Subcutaneous abdominal adipose tissue (tissue), 5 donors: ENCODE measurements at regions not wholly inside any gene's neighbourhood (a gene's known extent, or its start where the extent isn't known, plus 50 kb on each side); places are given as distances from the start of the nearest gene placed in this dataset.

Experiments used
- H3K27ac ChIP-seq: one replicate; pipeline ENCODE4 v1.7.0; 2013; ENCODE audit warnings: low read depth, mild to moderate bottlenecking, inconsistent platforms, low read length, moderate library complexity
- H3K27me3 ChIP-seq, 5 donors: one replicate each; pipeline ENCODE4 v1.7.0; 2013; ENCODE audit warnings: low read length in 5 of 5, inconsistent platforms in 1 of 5; ENCODE audit not compliant: control insufficient read depth in 5 of 5, insufficient read depth in 4 of 5
- H3K36me3 ChIP-seq, 5 donors: one replicate each; pipeline ENCODE4 v1.7.0; 2013; ENCODE audit warnings: low read length in 5 of 5; ENCODE audit not compliant: control insufficient read depth in 5 of 5, insufficient read depth in 5 of 5
- H3K4me1 ChIP-seq, 5 donors: one replicate each; pipeline ENCODE4 v1.7.0; 2013; ENCODE audit warnings: low read length in 5 of 5, mild to moderate bottlenecking in 3 of 5, moderate library complexity in 1 of 5; ENCODE audit not compliant: control insufficient read depth in 5 of 5, insufficient read depth in 5 of 5
- H3K4me3 ChIP-seq, 5 donors: one replicate each; pipeline ENCODE4 v1.7.0; 2013; ENCODE audit warnings: low read length in 5 of 5, low read depth in 1 of 5
- H3K9ac ChIP-seq, 5 donors: one replicate each; pipeline ENCODE4 v1.7.0; 2013; ENCODE audit warnings: low read length in 5 of 5, mild to moderate bottlenecking in 4 of 5, moderate library complexity in 3 of 5
- H3K9me3 ChIP-seq, 5 donors: one replicate each; pipeline ENCODE4 v1.7.0; 2013; ENCODE audit warnings: low read length in 5 of 5; ENCODE audit not compliant: control insufficient read depth in 5 of 5
- donor health status: healthy.
- donor health status: healthy.
- donor health status: healthy.
- donor health status: healthy.
- donor health status: healthy.

DNA sequence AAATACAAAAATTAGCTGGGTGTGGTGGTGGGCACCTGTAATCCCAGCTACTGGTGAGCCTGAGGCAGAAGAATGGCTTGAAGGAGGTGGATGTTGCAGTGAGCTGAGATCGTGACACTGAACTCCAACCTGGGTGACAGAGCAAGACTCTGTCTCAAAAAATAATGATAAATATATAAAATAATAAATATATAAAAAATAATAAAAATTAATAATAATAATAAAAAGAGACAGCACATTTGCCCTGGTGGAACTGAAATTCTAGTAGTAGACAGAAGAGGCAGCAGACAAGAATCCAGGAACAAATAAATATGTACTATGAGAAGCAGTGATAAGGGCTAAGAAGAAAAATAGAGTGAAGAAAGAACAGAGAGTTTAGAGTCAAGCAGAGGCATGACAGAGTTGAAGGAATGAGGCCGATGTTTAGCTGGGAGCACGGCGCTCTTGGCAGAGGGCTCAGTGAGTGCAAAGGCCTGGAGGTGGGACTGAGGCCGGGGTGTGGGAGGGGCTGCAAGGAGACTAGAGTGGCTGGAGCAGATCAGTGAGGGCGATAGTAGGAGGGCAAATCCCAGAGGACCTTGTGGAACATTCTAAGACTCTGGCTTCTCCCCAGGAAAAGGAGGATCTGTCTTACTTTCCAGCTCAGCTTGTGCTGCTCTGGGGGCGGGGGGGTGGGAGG is 410.3 kb downstream of the MN1 start:
- Histone ChIP-seq H3K36me3 (no peaks in the 10 kb centered on the region), H3K9ac (no peak overlapping the region), H3K4me1 (peaks cover 0 to 12% (median 10%) of the 10 kb centered on the region in 5 donors), H3K27ac (no peak overlapping the region), H3K9me3 (no peaks in the 10 kb centered on the region), H3K4me3 (no peak overlapping the region), H3K27me3 (peaks cover 0 to under 1% (median 0%) of the 10 kb centered on the region in 5 donors)

DNA sequence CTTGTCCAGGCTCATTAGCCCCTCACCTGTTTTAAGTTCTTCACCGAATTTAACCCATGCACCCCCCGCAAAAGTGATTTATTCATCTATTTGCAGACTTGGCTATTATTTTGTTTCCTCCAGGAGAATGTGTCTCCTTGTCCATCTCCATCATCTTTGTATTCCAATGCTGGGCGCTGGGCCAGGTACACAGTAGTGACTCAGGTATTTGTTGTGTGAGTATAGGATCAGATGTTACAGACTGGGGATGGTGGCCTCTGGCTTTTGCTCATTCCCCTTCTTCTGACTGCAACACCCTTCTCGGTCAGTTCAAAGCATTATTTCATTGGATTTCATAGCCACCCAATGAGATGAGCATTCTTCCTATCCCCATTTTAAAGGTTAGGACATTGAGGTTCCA is 408.2 kb downstream of the MN1 start:
- peaks cover 4 to 24% (median 19%) of the 10 kb centered on the region in 5 donors for H3K4me1 ChIP-seq
- no peak overlapping the region for H3K27ac ChIP-seq
- no peak overlapping the region for H3K4me3 ChIP-seq
- H3K9me3 ChIP-seq = no peaks in the 10 kb centered on the region
- no peaks in the 10 kb centered on the region for H3K36me3 ChIP-seq
- no peak overlapping the region for H3K9ac ChIP-seq
- H3K27me3 ChIP-seq = no peaks in the 10 kb centered on the region

DNA sequence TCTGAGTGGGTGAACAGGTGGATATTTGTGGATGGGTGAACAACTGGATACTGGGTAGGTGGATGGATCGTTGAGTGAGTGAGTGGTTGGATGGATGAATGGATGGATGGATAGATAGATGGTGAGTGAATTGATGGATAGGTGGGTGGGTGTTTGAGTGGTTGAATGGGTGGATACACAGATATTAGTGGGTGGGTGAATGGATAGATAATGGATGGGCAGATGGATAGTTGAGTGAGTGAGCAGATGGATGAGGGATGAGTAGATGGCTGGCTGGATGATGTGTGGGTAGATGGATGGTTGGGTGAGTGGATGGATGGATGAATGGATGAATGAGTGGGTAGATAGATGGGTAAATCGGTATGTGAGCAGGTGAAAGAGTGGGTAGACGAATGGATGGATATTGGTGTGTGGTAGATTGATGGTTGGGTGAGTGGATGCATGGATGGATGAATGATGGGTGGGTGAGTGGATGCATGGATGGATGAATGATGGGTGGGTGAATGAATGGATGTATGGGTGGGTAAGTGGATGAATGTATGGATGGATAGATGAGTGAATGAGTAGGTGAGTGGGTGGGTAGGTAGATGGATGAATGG is 406.7 kb downstream of the MN1 start:
- no peaks in the 10 kb centered on the region for H3K36me3 ChIP-seq
- H3K27me3 ChIP-seq = no peaks in the 10 kb centered on the region
- H3K9ac ChIP-seq = no peak overlapping the region
- H3K4me3 ChIP-seq = no peak overlapping the region
- H3K9me3 ChIP-seq = no peaks in the 10 kb centered on the region
- peaks cover 4 to 31% (median 28%) of the 10 kb centered on the region in 5 donors for H3K4me1 ChIP-seq
- no peak overlapping the region for H3K27ac ChIP-seq

DNA sequence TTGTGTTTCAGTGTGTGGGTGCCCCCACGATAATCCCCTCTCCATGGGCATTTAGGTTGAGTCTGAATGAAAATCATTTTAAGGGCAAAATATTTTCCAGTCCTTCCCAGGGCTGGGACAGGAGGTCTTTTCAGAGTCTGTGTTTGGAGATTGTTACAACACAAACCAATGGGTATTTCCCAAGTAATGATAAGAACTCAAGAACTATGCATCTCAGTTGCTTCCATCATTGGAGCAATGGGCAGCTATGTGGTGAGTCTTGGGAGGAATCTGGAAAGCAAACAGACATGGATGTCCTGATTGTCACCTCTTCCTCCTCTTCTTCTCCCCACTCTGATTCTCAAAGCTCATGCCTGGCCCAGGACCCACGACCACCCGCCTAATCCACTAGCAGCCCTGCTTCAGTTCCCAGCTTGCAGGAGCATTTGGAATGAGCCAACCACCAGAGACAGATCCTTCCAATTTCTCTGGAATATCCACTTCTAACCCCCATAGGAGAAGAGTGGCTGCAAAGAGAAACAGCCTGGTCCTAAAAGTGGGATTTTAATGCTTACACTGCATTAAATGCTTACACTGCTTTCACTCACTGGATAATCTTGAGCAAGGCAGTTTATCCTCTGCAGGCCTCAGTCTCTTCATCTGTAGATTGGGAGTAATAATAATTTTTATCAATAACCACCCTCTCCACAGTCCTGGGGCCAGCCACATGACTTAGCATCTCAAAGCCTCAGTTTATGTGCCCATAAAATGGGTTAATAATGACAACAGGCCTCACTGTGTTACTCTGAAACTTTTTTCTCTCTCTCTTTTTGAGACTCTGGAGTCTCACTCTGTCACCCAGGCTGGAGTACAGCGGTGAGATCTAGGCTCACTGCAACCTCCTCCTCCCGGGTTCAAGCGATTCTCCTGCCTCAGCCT is 404.3 kb downstream of the MN1 start:
- no peaks in the 10 kb centered on the region for H3K36me3 ChIP-seq
- H3K27me3 ChIP-seq = no peaks in the 10 kb centered on the region
- H3K27ac ChIP-seq = peak overlapping the region; percentile 54
- H3K9me3 ChIP-seq = peaks cover 0 to 8% (median 0%) of the 10 kb centered on the region in 5 donors
- H3K4me3 ChIP-seq = no peak overlapping the region
- H3K4me1 ChIP-seq = peaks cover 0 to 21% (median 15%) of the 10 kb centered on the region in 5 donors
- no peak overlapping the region for H3K9ac ChIP-seq

DNA sequence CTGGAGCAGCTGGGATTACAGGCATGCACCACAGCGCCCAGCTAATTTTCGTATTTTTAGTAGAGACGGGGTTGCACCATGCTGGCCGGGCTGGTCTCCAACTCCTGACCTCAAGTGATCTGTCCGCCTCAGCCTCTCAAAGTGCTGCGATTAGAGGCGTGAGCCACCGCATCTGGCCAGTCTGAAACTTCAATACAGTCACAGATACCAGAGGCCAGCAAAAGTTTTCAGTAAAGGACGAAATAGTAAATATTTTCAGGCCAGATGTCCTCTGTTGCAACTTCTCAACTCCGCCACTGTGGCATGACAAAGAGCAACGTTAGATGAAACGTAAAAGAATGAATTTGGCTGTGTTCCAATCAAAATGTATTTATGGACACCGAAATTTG is 403.6 kb downstream of the MN1 start:
- no peaks in the 10 kb centered on the region for H3K27me3 ChIP-seq
- H3K4me1 ChIP-seq = peaks cover 0 to 21% (median 15%) of the 10 kb centered on the region in 5 donors
- H3K36me3 ChIP-seq = no peaks in the 10 kb centered on the region
- peaks cover 0 to 13% (median 5%) of the 10 kb centered on the region in 5 donors for H3K9me3 ChIP-seq
- peak overlapping the region; percentile 54 for H3K27ac ChIP-seq
- no peak overlapping the region for H3K4me3 ChIP-seq
- no peak overlapping the region for H3K9ac ChIP-seq

DNA sequence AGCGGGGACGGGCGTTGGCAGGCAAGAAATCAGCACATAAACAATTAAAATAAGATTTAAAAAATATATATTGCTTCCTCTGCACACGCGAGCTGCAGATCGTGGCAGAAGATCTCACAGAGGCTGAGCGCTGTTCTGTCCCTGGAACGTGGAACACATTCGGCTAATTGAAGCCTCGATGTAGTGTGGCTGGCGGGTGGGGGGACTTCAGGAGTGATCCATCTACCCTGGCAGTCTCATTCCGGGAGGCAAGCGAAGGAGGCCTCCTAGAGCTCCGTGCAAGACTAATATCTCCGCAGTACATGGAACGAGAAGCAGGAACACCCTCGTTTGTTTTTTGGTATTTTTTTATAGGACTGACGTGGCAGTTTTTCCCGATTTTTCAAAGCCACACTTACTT is 402.4 kb downstream of the MN1 start:
- Histone ChIP-seq H3K4me1 (peaks cover 0 to 21% (median 15%) of the 10 kb centered on the region in 5 donors), H3K4me3 (peak overlapping the region in 1 of 5 donors; percentile 13), H3K27me3 (no peaks in the 10 kb centered on the region), H3K27ac (no peak overlapping the region), H3K9ac (no peak overlapping the region), H3K36me3 (no peaks in the 10 kb centered on the region), H3K9me3 (peaks cover 0 to 15% (median 7%) of the 10 kb centered on the region in 5 donors)

DNA sequence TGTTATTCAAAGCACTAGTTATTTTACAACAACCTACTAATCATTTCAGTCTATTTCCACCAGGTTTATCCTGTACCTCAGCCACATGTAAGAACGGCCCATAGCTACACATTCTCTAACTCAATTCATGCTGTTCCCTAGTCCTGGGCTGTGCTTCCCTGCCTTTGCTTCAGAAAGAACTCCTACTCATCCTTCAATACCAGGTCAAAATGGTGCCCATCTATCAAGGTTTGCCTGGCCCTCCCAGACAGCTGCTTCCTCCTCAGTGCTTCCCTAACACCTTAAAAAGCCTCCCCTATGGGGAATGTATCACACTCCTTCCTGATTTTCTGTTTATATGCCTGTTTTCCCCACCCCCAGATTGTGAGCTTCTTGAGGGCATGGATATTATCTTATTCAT is 400.7 kb downstream of the MN1 start:
- H3K27ac ChIP-seq = no peak overlapping the region
- H3K36me3 ChIP-seq = no peaks in the 10 kb centered on the region
- H3K9me3 ChIP-seq = peaks cover 0 to 15% (median 7%) of the 10 kb centered on the region in 5 donors
- H3K27me3 ChIP-seq = no peaks in the 10 kb centered on the region
- H3K4me1 ChIP-seq = peaks cover 0 to 21% (median 15%) of the 10 kb centered on the region in 5 donors
- no peak overlapping the region for H3K4me3 ChIP-seq
- H3K9ac ChIP-seq = no peak overlapping the region

DNA sequence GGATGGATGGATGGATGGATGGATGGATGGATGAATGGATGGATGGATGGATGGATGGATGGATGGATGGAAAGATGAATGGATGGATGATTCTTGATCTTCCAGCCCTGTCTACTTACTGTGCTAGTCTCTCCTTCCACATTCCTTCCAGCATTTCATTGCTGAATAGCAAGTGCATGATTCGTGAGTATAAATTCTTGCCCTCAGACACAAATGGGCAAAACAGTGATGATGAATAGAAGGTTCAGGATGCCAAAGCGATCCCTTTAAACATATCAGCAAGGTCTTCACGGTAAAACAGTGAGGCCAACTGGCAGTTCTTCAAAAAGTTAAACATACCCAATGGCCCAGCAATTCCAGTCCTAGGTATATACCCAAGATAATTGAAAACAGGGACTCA is 400.2 kb downstream of the MN1 start:
- H3K9ac ChIP-seq = no peak overlapping the region
- no peak overlapping the region for H3K27ac ChIP-seq
- no peak overlapping the region for H3K4me3 ChIP-seq
- peaks cover 0 to 23% (median 18%) of the 10 kb centered on the region in 5 donors for H3K4me1 ChIP-seq
- no peaks in the 10 kb centered on the region for H3K27me3 ChIP-seq
- H3K36me3 ChIP-seq = no peaks in the 10 kb centered on the region
- H3K9me3 ChIP-seq = peaks cover 0 to 15% (median 7%) of the 10 kb centered on the region in 5 donors

DNA sequence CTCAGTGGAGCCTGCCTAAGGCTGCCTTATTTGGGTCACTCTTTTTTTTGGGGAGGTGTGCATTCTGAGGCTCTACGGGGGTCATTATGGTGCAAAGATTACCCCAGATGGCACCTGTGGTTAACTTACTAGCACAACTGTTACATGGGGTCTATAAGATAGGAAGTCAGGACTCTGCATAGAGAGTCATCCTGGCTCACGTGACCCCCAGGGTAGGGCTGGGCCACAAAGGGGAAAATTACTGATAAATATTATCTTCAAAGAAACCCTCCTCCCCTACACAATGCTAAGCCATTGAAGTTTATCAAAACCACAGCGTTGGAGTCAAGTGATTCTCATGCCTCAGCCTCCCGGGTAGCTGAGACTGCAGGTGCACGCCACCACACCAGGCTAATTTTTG is 397.1 kb downstream of the MN1 start:
- H3K27ac ChIP-seq = no peak overlapping the region
- peaks cover 0 to 8% (median 8%) of the 10 kb centered on the region in 5 donors for H3K4me1 ChIP-seq
- H3K9ac ChIP-seq = no peak overlapping the region
- H3K27me3 ChIP-seq = peaks cover 0 to 7% (median 0%) of the 10 kb centered on the region in 5 donors
- no peaks in the 10 kb centered on the region for H3K36me3 ChIP-seq
- peaks cover 0 to 15% (median 7%) of the 10 kb centered on the region in 5 donors for H3K9me3 ChIP-seq
- H3K4me3 ChIP-seq = no peak overlapping the region
